ENCODE measurements at regions not wholly inside any gene's neighbourhood (a gene's known extent, or its start where the extent isn't known, plus 50 kb on each side); places are given as distances from the start of the nearest gene placed in this dataset.
"Not testable (repeated sequence)": the region's sequence is repeated elsewhere in the genome, so short reads cannot be mapped to it uniquely, and the experiment has no call there.

GRCh38 chr5:41995193-41995592, 70.1 kb downstream of the FBXO4 start:
- no peak for DNase-seq

- no peak for DNase-seq
Observed at GRCh38 chr5:42001673-42002072, 76.6 kb downstream of the FBXO4 start.

- DNase-seq = not testable (repeated sequence)
Observed at GRCh38 chr5:42003852-42004251, 78.8 kb downstream of the FBXO4 start.

GRCh38 chr5:42005561-42006153, 80.6 kb downstream of the FBXO4 start:
- peak in 1 of 2 donors; percentile 0 for DNase-seq

- DNase-seq = no peak
Observed at GRCh38 chr5:42013561-42013960, 88.5 kb downstream of the FBXO4 start.

GRCh38 chr5:42015254-42015653, 90.2 kb downstream of the FBXO4 start:
- DNase-seq = no peak

GRCh38 chr5:42015681-42016080, 90.6 kb downstream of the FBXO4 start:
- DNase-seq = no peak

- no peak for DNase-seq
Observed at GRCh38 chr5:42020788-42021530, 95.9 kb downstream of the FBXO4 start.

GRCh38 chr5:42021923-42022322, 96.8 kb downstream of the FBXO4 start:
- DNase-seq = no peak

GRCh38 chr5:42022383-42022972, 97.4 kb downstream of the FBXO4 start:
- DNase-seq = no peak

- no peak for DNase-seq
Observed at GRCh38 chr5:42026446-42026845, 101.4 kb downstream of the FBXO4 start.

GRCh38 chr5:42032137-42032536, 107.1 kb downstream of the FBXO4 start:
- no peak for DNase-seq

- no peak for DNase-seq
Observed at GRCh38 chr5:42035526-42035925, 110.4 kb downstream of the FBXO4 start.

GRCh38 chr5:42036379-42036778, 111.3 kb downstream of the FBXO4 start:
- DNase-seq = no peak

- DNase-seq = no peak
Observed at GRCh38 chr5:42037379-42037932, 112.4 kb downstream of the FBXO4 start.

GRCh38 chr5:42043400-42043799, 118.3 kb downstream of the FBXO4 start:
- no peak for DNase-seq

- peak in 1 of 2 donors; percentile 13 for DNase-seq
Observed at GRCh38 chr5:42057254-42057690, 132.2 kb downstream of the FBXO4 start.

GRCh38 chr5:42059291-42059690, 134.2 kb downstream of the FBXO4 start:
- no peak for DNase-seq

GRCh38 chr5:42059778-42060464, 134.8 kb downstream of the FBXO4 start:
- DNase-seq = no peak

GRCh38 chr5:42061121-42061520, 136.0 kb downstream of the FBXO4 start:
- no peak for DNase-seq

- DNase-seq = no peak
Observed at GRCh38 chr5:42064821-42065220, 139.7 kb downstream of the FBXO4 start.

- DNase-seq = no peak
Observed at GRCh38 chr5:42066131-42066530, 141.1 kb downstream of the FBXO4 start.

GRCh38 chr5:42074353-42074752, 149.3 kb downstream of the FBXO4 start:
- DNase-seq = no peak

Measured in hippocampal formation (tissue), 2 donors.